ENCODE measurements at regions not wholly inside any gene's neighbourhood (a gene's known extent, or its start where the extent isn't known, plus 50 kb on each side); places are given as distances from the start of the nearest gene placed in this dataset.
"Not testable (repeated sequence)": the region's sequence is repeated elsewhere in the genome, so short reads cannot be mapped to it uniquely, and the experiment has no call there.

- no peak for DNase-seq (ENCODE audit: low spot score)
- no peak overlapping the region for H3K4me3 ChIP-seq
- no peaks in the 10 kb centered on the region for H3K27me3 ChIP-seq
- H3K27ac ChIP-seq = no peak overlapping the region
- no peak for TF ChIP-seq CTCF (IDR thresholded peaks at IDR 0.05)
- H3K9me3 ChIP-seq = no peaks in the 10 kb centered on the region
- H3K4me1 ChIP-seq = no peaks in the 10 kb centered on the region
- H3K36me3 ChIP-seq = no peaks in the 10 kb centered on the region
Observed at GRCh38 chr5:52148679-52149078, 639.0 kb upstream of the ITGA1 start.

- DNase-seq (ENCODE audit: low spot score) = no peak
- H3K36me3 ChIP-seq = no peaks in the 10 kb centered on the region
- TF ChIP-seq CTCF (IDR thresholded peaks at IDR 0.05) = no peak
- no peaks in the 10 kb centered on the region for H3K9me3 ChIP-seq
- no peaks in the 10 kb centered on the region for H3K4me1 ChIP-seq
- H3K27ac ChIP-seq = no peak overlapping the region
- no peaks in the 10 kb centered on the region for H3K27me3 ChIP-seq
- H3K4me3 ChIP-seq = no peak overlapping the region
Observed at GRCh38 chr5:52150501-52150900, 637.2 kb upstream of the ITGA1 start.

GRCh38 chr5:52156809-52157208 is 630.9 kb upstream of the ITGA1 start:
- DNase-seq (ENCODE audit: low spot score); H3K27ac ChIP-seq; H3K9me3 ChIP-seq; H3K36me3 ChIP-seq; H3K4me3 ChIP-seq; H3K27me3 ChIP-seq; H3K4me1 ChIP-seq: not testable (repeated sequence)

- H3K4me3 ChIP-seq; H3K4me1 ChIP-seq; H3K27ac ChIP-seq; DNase-seq (ENCODE audit: low spot score); H3K36me3 ChIP-seq; H3K27me3 ChIP-seq: not testable (repeated sequence)
- peaks cover 0 to 11% of the 10 kb centered on the region in 2 donors for H3K9me3 ChIP-seq
Observed at GRCh38 chr5:52165806-52166205, 621.9 kb upstream of the ITGA1 start.

GRCh38 chr5:52173133-52173532 is 614.6 kb upstream of the ITGA1 start:
- Histone ChIP-seq H3K4me1 (no peaks in the 10 kb centered on the region), H3K36me3 (no peaks in the 10 kb centered on the region), H3K4me3 (no peak overlapping the region), H3K9me3 (peaks cover 0 to 7% of the 10 kb centered on the region in 2 donors), H3K27ac (no peak overlapping the region), H3K27me3 (no peaks in the 10 kb centered on the region)
- TF ChIP-seq CTCF (IDR thresholded peaks at IDR 0.05) = no peak
- DNase-seq (ENCODE audit: low spot score) = no peak

- Histone ChIP-seq H3K27ac (no peak overlapping the region), H3K4me1 (no peaks in the 10 kb centered on the region), H3K9me3 (no peaks in the 10 kb centered on the region), H3K36me3 (no peaks in the 10 kb centered on the region), H3K27me3 (no peaks in the 10 kb centered on the region), H3K4me3 (no peak overlapping the region)
- DNase-seq (ENCODE audit: low spot score) = no peak
- TF ChIP-seq CTCF (IDR thresholded peaks at IDR 0.05) = no peak
Observed at GRCh38 chr5:52177193-52177592, 610.5 kb upstream of the ITGA1 start.

GRCh38 chr5:52181403-52181802 is 606.3 kb upstream of the ITGA1 start:
- no peaks in the 10 kb centered on the region for H3K4me1 ChIP-seq
- H3K36me3 ChIP-seq = no peaks in the 10 kb centered on the region
- no peak for DNase-seq (ENCODE audit: low spot score)
- H3K27ac ChIP-seq = no peak overlapping the region
- H3K4me3 ChIP-seq = no peak overlapping the region
- H3K27me3 ChIP-seq = no peaks in the 10 kb centered on the region
- TF ChIP-seq CTCF (IDR thresholded peaks at IDR 0.05) = no peak
- H3K9me3 ChIP-seq = peaks cover 0 to 6% of the 10 kb centered on the region in 2 donors
